Upper lobe of left lung (tissue), 4 donors: ENCODE measurements at regions not wholly inside any gene's neighbourhood (a gene's known extent, or its start where the extent isn't known, plus 50 kb on each side); places are given as distances from the start of the nearest gene placed in this dataset.

Source experiments
- POLR2AphosphoS5 ChIP-seq, 2 donors: sonication (generic); formaldehyde crosslinking; IDR thresholded peaks; one replicate each; pipeline ENCODE4 v1.5.1; 2017; ENCODE audit warnings: antibody characterized with exemption in 2 of 2
- TF ChIP-seq, protein P1 (sequence below), 6 experiments: fragments of 450-650 bp in 4 of 6; fragments of 200-600 bp in 2 of 6; sonication (generic) in 2 of 6; IDR thresholded peaks; one replicate each; pipeline ENCODE4 v1.5.1; 2016 to 2019; ENCODE audit warnings: antibody characterized with exemption in 6 of 6

DNA sequence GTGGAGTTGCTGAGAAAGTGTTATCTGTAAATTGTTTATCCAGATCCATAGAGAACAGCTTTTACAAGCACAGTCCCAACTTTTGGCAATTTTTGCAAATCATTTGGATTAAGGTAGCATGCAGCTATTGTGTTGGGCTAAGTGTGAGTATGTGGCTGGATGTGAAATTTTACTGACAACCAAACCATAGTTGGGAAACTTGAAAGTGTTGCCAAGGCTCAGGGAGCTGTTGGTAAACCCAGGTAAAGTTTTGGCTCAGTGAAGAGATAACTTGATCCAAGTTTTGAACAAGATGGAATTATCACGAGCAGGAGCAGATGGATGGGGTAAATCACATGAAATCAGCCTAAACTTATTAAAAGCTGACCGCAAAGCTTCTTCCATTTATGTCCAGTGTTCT, 90.0 kb upstream of the HES1 start:
- TF ChIP-seq, protein P1, sequence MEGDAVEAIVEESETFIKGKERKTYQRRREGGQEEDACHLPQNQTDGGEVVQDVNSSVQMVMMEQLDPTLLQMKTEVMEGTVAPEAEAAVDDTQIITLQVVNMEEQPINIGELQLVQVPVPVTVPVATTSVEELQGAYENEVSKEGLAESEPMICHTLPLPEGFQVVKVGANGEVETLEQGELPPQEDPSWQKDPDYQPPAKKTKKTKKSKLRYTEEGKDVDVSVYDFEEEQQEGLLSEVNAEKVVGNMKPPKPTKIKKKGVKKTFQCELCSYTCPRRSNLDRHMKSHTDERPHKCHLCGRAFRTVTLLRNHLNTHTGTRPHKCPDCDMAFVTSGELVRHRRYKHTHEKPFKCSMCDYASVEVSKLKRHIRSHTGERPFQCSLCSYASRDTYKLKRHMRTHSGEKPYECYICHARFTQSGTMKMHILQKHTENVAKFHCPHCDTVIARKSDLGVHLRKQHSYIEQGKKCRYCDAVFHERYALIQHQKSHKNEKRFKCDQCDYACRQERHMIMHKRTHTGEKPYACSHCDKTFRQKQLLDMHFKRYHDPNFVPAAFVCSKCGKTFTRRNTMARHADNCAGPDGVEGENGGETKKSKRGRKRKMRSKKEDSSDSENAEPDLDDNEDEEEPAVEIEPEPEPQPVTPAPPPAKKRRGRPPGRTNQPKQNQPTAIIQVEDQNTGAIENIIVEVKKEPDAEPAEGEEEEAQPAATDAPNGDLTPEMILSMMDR (IDR thresholded peaks at IDR 0.05) = no peak
- no peak for TF ChIP-seq POLR2AphosphoS5 (IDR thresholded peaks at IDR 0.05)
